GM23338 (cell line): ENCODE measurements at regions not wholly inside any gene's neighbourhood (a gene's known extent, or its start where the extent isn't known, plus 50 kb on each side); places are given as distances from the start of the nearest gene placed in this dataset.
A peak's percentile ranks its signal among the peaks of the same experiment; 100 is the strongest.

ENCODE experiments used
- ATAC-seq: fragments of 200-7000 bp; cut with Tn5 transposase; 3 replicates; pipeline ENCODE4 v1.9.1; 2020
- DNase-seq: peaks from one replicate; pipeline ENCODE4 v3.0.0-alpha.2; 2015; ENCODE audit warnings: low spot score
- H2AFZ ChIP-seq: fragments of 200-600 bp; sonication (generic); 2 replicates; pipeline ENCODE4 v1.8.0; 2016; ENCODE audit warnings: antibody characterized with exemption, mild to moderate bottlenecking, moderate library complexity
- H3F3A ChIP-seq: fragments of 200-600 bp; sonication (generic); replicated peaks from 2 replicates; pipeline ENCODE4 v1.8.0; 2017; ENCODE audit warnings: antibody characterized with exemption, mixed run types, low read depth
- H3K27ac ChIP-seq: fragments of 200-600 bp; sonication (generic); 2 replicates; pipeline ENCODE4 v1.6.1; 2016; ENCODE audit warnings: low read depth
- H3K27me3 ChIP-seq: fragments of 200-600 bp; sonication (generic); 2 replicates; pipeline ENCODE4 v1.8.0; 2016; ENCODE audit warnings: mild to moderate bottlenecking, mixed run types, moderate library complexity; ENCODE audit not compliant: insufficient read depth
- H3K36me3 ChIP-seq: fragments of 200-600 bp; sonication (generic); 2 replicates; pipeline ENCODE4 v1.8.0; 2016; ENCODE audit warnings: mild to moderate bottlenecking; ENCODE audit not compliant: insufficient read depth
- H3K4me1 ChIP-seq: fragments of 200-600 bp; sonication (generic); 2 replicates; pipeline ENCODE4 v1.8.0; 2016; ENCODE audit warnings: mild to moderate bottlenecking, moderate library complexity; ENCODE audit not compliant: insufficient read depth
- H3K4me2 ChIP-seq: fragments of 200-600 bp; sonication (generic); 2 replicates; pipeline ENCODE4 v1.7.1; 2017; ENCODE audit warnings: mixed run types
- H3K4me3 ChIP-seq: fragments of 200-600 bp; sonication (generic); 2 replicates; pipeline ENCODE4 v1.6.1; 2016; ENCODE audit warnings: mixed run types
- H3K79me2 ChIP-seq: fragments of 200-600 bp; sonication (generic); replicated peaks from 2 replicates; pipeline ENCODE4 v1.8.0; 2017; ENCODE audit warnings: mild to moderate bottlenecking; ENCODE audit not compliant: insufficient read depth
- H3K9me2 ChIP-seq: fragments of 200-600 bp; sonication (generic); 2 replicates; pipeline ENCODE4 v1.8.0; 2017; ENCODE audit not compliant: insufficient read depth
- H4K20me1 ChIP-seq: fragments of 200-600 bp; sonication (generic); replicated peaks from 2 replicates; pipeline ENCODE4 v1.8.0; 2017; ENCODE audit warnings: mild to moderate bottlenecking; ENCODE audit not compliant: insufficient read depth
- H3K27ac Mint-ChIP-seq: 2 replicates; pipeline ENCODE4 v1.8.0; 2020; ENCODE audit warnings: inconsistent platforms, mild to moderate bottlenecking, moderate library complexity, mixed read lengths
- H3K27me3 Mint-ChIP-seq: 3 replicates; pipeline ENCODE4 v1.8.0; 2022; ENCODE audit warnings: low read depth, mild to moderate bottlenecking, moderate library complexity, mixed read lengths, inconsistent platforms; ENCODE audit not compliant: insufficient read depth, poor library complexity
- H3K36me3 Mint-ChIP-seq: 3 replicates; pipeline ENCODE4 v1.8.0; 2021; ENCODE audit warnings: low read depth, mild to moderate bottlenecking, inconsistent platforms, moderate library complexity, mixed read lengths
- H3K4me1 Mint-ChIP-seq: 3 replicates; pipeline ENCODE4 v1.8.0; 2020; ENCODE audit warnings: mild to moderate bottlenecking, inconsistent platforms, mixed read lengths
- H3K4me3 Mint-ChIP-seq: 3 replicates; pipeline ENCODE4 v1.8.0; 2021; ENCODE audit warnings: moderate library complexity, mild to moderate bottlenecking, inconsistent platforms, mixed read lengths
- H3K9me3 Mint-ChIP-seq: 3 replicates; pipeline ENCODE4 v1.8.0; 2020; ENCODE audit warnings: moderate library complexity, mild to moderate bottlenecking, inconsistent platforms, mixed read lengths
- POLR2AphosphoS5 ChIP-seq: IDR thresholded peaks from 2 replicates; pipeline ENCODE4 v1.6.1; 2016; ENCODE audit warnings: antibody characterized with exemption, low read depth
- STAT1 ChIP-seq: IDR thresholded peaks from one replicate; pipeline ENCODE4 v1.6.1; 2016; ENCODE audit warnings: antibody characterized with exemption; ENCODE audit not compliant: unreplicated experiment
- ZNF331 ChIP-seq: fragments of 250-450 bp; sonication (Bioruptor Pico); IDR thresholded peaks from 2 replicates; pipeline ENCODE4 v1.5.0; 2020; ENCODE audit warnings: low read depth, mild to moderate bottlenecking, moderate library complexity
- TF ChIP-seq, protein P1 (sequence below), 2 experiments: fragments of 200-600 bp in 1 of 2; sonication (generic) in 1 of 2; conservative IDR thresholded peaks; 2 replicates each; pipeline versions ENCODE4 v1.5.1 to v1.6.1; 2016 to 2017; ENCODE audit warnings: antibody characterized with exemption in 2 of 2, low read depth in 2 of 2, mild to moderate bottlenecking in 2 of 2, moderate library complexity in 1 of 2

DNA sequence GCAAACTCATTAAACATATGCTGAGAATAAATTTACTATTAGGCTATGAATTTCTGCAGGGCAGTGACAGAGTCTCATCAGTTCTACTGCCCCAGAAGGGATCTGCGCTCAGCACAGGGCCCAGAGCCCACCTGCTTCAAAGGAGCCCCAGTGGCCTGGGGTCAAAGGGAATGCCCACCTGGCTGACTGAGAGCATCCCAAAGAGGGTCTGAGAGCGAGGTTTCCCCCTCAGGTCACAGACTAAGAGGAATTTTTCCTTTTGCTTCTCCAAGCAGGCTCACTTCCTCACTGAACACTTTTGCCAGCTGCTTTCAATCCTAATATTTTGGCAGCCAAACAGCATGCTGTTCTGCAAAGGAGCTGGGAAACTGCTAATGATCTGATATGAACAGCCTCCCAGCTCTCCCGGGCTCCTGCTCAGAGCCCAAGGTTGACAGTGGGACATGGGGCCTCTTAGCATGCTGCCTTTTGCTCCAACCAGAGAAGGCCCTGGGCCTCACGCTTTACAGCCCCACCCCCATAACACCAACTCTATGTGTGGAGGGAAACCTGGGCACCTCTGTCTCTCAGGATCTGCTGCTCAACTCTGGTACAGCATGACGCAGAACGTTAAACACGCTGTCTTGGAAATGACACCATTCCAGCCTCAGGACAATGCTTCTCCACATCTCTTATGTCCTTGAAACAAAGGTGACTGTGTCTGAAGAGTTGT, 70.7 kb upstream of the SYT6 start:
- TF ChIP-seq, protein P1, sequence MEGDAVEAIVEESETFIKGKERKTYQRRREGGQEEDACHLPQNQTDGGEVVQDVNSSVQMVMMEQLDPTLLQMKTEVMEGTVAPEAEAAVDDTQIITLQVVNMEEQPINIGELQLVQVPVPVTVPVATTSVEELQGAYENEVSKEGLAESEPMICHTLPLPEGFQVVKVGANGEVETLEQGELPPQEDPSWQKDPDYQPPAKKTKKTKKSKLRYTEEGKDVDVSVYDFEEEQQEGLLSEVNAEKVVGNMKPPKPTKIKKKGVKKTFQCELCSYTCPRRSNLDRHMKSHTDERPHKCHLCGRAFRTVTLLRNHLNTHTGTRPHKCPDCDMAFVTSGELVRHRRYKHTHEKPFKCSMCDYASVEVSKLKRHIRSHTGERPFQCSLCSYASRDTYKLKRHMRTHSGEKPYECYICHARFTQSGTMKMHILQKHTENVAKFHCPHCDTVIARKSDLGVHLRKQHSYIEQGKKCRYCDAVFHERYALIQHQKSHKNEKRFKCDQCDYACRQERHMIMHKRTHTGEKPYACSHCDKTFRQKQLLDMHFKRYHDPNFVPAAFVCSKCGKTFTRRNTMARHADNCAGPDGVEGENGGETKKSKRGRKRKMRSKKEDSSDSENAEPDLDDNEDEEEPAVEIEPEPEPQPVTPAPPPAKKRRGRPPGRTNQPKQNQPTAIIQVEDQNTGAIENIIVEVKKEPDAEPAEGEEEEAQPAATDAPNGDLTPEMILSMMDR (conservative IDR thresholded peaks at IDR 0.05; ENCODE audit: low read depth in 2 of 2) = no peak
- Mint-ChIP-seq H3K36me3 (no peaks in the 10 kb centered on the region), H3K27me3 (peaks cover 3% of the 10 kb centered on the region), H3K4me1 (peaks cover 3% of the 10 kb centered on the region; the same call in 2 of the 3 replicates), H3K4me3 (no peak overlapping the region), H3K9me3 (no peaks in the 10 kb centered on the region), H3K27ac (no peak overlapping the region)
- DNase-seq (no peak), ATAC-seq (no peak; the same call in 2 of the 3 replicates)
- H3K27me3 ChIP-seq = no peaks in the 10 kb centered on the region
- H3K36me3 ChIP-seq = no peaks in the 10 kb centered on the region
- H3K9me2 ChIP-seq = no peaks in the 10 kb centered on the region
- peak overlapping the region; percentile 38; the same call in 1 of the 2 replicates for H2AFZ ChIP-seq
- no peaks in the 10 kb centered on the region for H4K20me1 ChIP-seq
- no peak overlapping the region for H3K4me2 ChIP-seq
- H3K4me1 ChIP-seq = peaks cover 6% of the 10 kb centered on the region
- no peak overlapping the region for H3K27ac ChIP-seq
- no peaks in the 10 kb centered on the region for H3K79me2 ChIP-seq
- H3F3A ChIP-seq = no peaks in the 10 kb centered on the region
- H3K4me3 ChIP-seq = no peak overlapping the region

DNA sequence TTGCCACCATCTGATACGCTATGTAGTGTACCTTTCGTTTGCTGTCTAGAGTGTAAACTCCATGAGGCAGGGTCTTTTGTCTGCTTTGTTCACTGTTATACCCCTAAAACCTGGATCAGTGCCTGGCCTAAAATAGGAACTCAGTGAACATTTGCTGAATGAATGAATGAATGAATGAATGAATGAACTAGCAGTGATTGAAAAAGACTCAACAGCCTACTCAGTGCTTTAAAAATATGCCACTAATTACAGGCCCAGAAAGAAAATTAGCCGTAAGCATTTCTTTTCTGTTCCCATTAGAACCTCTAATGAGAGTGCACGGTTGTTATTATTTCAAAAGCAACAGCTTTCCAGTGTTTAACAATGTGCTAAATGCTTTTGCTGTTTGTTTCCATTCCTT, 69.3 kb upstream of the SYT6 start:
- H3K79me2 ChIP-seq = no peaks in the 10 kb centered on the region
- TF ChIP-seq ZNF331 (CRISPR knock-in tag) (no peak), STAT1 (no peak)
- no peak overlapping the region for H3K27ac ChIP-seq
- H4K20me1 ChIP-seq = no peaks in the 10 kb centered on the region
- H3K4me2 ChIP-seq = no peak overlapping the region
- H3K4me3 Mint-ChIP-seq = no peak overlapping the region
- no peak for ATAC-seq
- peaks cover 9% of the 10 kb centered on the region for H3K4me1 ChIP-seq
- H3K27me3 Mint-ChIP-seq = peaks cover 3% of the 10 kb centered on the region
- H3K4me1 Mint-ChIP-seq = peaks cover 11% of the 10 kb centered on the region; the same call in 2 of the 3 replicates
- H2AFZ ChIP-seq = no peak overlapping the region
- no peaks in the 10 kb centered on the region for H3K9me3 Mint-ChIP-seq
- H3K27me3 ChIP-seq = no peaks in the 10 kb centered on the region
- H3K27ac Mint-ChIP-seq = no peak overlapping the region
- no peaks in the 10 kb centered on the region for H3K9me2 ChIP-seq
- H3K36me3 ChIP-seq = no peaks in the 10 kb centered on the region
- no peaks in the 10 kb centered on the region for H3F3A ChIP-seq
- no peak for DNase-seq
- no peak overlapping the region for H3K4me3 ChIP-seq
- H3K36me3 Mint-ChIP-seq = no peaks in the 10 kb centered on the region

DNA sequence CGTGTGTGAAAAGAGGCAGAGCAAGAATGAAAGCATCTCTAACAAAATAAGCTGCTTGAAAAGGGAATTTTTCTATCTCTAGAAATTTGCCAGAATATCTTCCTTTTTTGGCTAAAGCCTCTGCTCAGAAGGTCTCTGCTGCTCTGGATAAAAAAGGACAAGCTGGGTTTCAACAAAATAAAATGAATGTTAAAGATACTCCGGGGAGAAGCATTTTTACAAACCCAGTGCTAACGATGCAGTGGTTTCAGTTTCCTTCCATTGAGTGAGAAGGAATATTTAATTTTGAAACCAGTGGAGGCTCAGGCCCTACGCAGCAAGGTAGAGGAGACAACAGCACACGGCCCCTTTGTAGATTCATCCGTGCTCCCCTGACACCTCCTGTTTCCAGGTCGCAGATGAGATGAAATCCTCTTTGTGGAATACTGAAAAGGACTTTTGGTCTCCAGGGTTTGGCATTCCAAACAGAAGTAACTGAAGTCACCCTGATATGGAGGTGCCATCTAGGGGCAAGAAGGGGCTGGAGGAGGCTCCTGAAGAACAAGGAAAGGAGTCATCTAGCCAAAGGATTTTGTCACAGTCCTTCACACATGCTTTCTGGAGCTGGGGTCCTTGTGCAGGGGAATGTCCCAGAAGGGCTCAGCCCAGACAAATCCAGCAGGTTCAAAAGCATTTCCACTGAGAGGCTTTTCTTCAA, 65.7 kb upstream of the SYT6 start:
- Histone ChIP-seq H3K9me2 (no peaks in the 10 kb centered on the region), H3K36me3 (no peaks in the 10 kb centered on the region), H3K27ac (no peak overlapping the region), H3F3A (no peaks in the 10 kb centered on the region), H3K4me1 (peaks cover 9% of the 10 kb centered on the region), H3K4me3 (no peak overlapping the region), H3K79me2 (no peaks in the 10 kb centered on the region), H2AFZ (peak overlapping the region; percentile 93), H4K20me1 (no peaks in the 10 kb centered on the region), H3K27me3 (no peaks in the 10 kb centered on the region), H3K4me2 (peak overlapping the region; percentile 21; the same call in 1 of the 2 replicates)
- H3K27ac Mint-ChIP-seq = no peak overlapping the region
- H3K4me3 Mint-ChIP-seq = no peak overlapping the region
- H3K36me3 Mint-ChIP-seq = no peaks in the 10 kb centered on the region
- TF ChIP-seq, protein P1 (conservative IDR thresholded peaks at IDR 0.05; ENCODE audit: low read depth in 2 of 2) = peak; percentile 42 to 72
- no peak for TF ChIP-seq POLR2AphosphoS5
- H3K27me3 Mint-ChIP-seq = no peaks in the 10 kb centered on the region
- DNase-seq (peak; percentile 45), ATAC-seq (peak; percentile 70)
- H3K9me3 Mint-ChIP-seq = no peaks in the 10 kb centered on the region
- H3K4me1 Mint-ChIP-seq = peaks cover 20% of the 10 kb centered on the region
